ENCODE measurements at regions not wholly inside any gene's neighbourhood (a gene's known extent, or its start where the extent isn't known, plus 50 kb on each side); places are given as distances from the start of the nearest gene placed in this dataset.

DNA sequence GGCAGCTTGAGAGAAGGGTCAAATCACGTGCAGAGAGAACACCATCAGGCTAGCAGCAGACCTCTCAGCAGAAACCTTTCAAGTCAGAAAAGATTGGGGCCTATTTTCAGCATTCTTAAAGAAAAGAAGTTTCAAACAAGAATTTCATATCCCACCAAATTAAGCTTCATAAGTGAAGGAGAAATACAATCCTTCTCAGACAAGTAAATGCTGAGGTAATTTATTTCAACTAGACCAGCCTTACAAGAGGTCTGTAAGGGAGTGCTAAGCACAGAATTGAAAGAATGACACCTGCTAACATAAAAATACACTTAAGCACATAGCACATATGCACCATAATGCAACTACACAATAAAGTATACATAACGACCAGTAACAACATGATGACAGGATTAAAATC is 693.9 kb downstream of the NYAP2 start (continued):
- TF ChIP-seq, protein P1, sequence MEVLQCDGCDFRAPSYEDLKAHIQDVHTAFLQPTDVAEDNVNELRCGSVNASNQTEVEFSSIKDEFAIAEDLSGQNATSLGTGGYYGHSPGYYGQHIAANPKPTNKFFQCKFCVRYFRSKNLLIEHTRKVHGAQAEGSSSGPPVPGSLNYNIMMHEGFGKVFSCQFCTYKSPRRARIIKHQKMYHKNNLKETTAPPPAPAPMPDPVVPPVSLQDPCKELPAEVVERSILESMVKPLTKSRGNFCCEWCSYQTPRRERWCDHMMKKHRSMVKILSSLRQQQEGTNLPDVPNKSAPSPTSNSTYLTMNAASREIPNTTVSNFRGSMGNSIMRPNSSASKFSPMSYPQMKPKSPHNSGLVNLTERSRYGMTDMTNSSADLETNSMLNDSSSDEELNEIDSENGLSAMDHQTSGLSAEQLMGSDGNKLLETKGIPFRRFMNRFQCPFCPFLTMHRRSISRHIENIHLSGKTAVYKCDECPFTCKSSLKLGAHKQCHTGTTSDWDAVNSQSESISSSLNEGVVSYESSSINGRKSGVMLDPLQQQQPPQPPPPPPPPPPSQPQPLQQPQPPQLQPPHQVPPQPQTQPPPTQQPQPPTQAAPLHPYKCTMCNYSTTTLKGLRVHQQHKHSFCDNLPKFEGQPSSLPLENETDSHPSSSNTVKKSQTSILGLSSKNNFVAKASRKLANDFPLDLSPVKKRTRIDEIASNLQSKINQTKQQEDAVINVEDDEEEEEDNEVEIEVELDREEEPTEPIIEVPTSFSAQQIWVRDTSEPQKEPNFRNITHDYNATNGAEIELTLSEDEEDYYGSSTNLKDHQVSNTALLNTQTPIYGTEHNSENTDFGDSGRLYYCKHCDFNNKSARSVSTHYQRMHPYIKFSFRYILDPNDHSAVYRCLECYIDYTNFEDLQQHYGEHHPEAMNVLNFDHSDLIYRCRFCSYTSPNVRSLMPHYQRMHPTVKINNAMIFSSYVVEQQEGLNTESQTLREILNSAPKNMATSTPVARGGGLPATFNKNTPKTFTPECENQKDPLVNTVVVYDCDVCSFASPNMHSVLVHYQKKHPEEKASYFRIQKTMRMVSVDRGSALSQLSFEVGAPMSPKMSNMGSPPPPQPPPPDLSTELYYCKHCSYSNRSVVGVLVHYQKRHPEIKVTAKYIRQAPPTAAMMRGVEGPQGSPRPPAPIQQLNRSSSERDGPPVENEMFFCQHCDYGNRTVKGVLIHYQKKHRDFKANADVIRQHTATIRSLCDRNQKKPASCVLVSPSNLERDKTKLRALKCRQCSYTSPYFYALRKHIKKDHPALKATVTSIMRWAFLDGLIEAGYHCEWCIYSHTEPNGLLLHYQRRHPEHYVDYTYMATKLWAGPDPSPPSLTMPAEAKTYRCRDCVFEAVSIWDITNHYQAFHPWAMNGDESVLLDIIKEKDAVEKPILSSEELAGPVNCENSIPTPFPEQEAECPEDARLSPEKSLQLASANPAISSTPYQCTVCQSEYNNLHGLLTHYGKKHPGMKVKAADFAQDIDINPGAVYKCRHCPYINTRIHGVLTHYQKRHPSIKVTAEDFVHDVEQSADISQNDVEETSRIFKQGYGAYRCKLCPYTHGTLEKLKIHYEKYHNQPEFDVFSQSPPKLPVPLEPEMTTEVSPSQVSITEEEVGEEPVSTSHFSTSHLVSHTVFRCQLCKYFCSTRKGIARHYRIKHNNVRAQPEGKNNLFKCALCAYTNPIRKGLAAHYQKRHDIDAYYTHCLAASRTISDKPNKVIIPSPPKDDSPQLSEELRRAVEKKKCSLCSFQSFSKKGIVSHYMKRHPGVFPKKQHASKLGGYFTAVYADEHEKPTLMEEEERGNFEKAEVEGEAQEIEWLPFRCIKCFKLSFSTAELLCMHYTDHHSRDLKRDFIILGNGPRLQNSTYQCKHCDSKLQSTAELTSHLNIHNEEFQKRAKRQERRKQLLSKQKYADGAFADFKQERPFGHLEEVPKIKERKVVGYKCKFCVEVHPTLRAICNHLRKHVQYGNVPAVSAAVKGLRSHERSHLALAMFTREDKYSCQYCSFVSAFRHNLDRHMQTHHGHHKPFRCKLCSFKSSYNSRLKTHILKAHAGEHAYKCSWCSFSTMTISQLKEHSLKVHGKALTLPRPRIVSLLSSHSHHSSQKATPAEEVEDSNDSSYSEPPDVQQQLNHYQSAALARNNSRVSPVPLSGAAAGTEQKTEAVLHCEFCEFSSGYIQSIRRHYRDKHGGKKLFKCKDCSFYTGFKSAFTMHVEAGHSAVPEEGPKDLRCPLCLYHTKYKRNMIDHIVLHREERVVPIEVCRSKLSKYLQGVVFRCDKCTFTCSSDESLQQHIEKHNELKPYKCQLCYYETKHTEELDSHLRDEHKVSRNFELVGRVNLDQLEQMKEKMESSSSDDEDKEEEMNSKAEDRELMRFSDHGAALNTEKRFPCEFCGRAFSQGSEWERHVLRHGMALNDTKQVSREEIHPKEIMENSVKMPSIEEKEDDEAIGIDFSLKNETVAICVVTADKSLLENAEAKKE (CRISPR knock-in tag; IDR thresholded peaks at IDR 0.05): no peak

DNA sequence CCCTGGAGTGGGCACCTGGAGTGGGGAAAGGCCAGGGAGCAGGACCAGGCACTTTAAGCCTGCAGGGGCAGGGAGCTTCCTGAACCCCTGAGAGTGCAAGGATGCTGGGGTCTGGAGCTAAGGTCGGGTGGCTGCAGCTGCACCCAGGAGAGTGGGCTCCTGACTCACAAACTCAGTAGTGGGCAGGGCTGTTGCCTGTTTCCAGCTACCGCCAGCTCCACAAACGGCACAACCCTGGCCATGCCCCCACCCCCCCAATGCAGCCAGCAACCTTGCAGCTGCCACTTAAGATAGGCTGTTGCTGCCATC is 688.8 kb downstream of the NYAP2 start:
- Histone ChIP-seq H3K36me3 (ENCODE audit: insufficient read depth) (no peaks in the 10 kb centered on the region; the same call in 1 of the 2 replicates), H2AFZ (no peak overlapping the region), H3K4me2 (no peak overlapping the region), H3K27me3 (ENCODE audit: insufficient read depth) (no peaks in the 10 kb centered on the region), H3K27ac (ENCODE audit: low read depth) (no peak overlapping the region), H3F3A (replicated peaks; ENCODE audit: low read depth) (no peaks in the 10 kb centered on the region), H3K9me2 (ENCODE audit: insufficient read depth) (0 out of 2 replicates have a peak, but pooled peaks cover 2% of the 10 kb centered on the region), H3K4me1 (ENCODE audit: insufficient read depth) (peaks cover 5% of the 10 kb centered on the region), H3K79me2 (replicated peaks; ENCODE audit: insufficient read depth) (no peaks in the 10 kb centered on the region), H4K20me1 (replicated peaks; ENCODE audit: insufficient read depth) (no peaks in the 10 kb centered on the region), H3K4me3 (no peak overlapping the region)
- H3K4me1 Mint-ChIP-seq: peaks cover 3% of the 10 kb centered on the region; the same call in 1 of the 3 replicates
- H3K27ac Mint-ChIP-seq: no peak overlapping the region
- TF ChIP-seq, protein P2, sequence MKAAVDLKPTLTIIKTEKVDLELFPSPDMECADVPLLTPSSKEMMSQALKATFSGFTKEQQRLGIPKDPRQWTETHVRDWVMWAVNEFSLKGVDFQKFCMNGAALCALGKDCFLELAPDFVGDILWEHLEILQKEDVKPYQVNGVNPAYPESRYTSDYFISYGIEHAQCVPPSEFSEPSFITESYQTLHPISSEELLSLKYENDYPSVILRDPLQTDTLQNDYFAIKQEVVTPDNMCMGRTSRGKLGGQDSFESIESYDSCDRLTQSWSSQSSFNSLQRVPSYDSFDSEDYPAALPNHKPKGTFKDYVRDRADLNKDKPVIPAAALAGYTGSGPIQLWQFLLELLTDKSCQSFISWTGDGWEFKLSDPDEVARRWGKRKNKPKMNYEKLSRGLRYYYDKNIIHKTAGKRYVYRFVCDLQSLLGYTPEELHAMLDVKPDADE (IDR thresholded peaks at IDR 0.05): no peak
- TF ChIP-seq, protein P1 (CRISPR knock-in tag; IDR thresholded peaks at IDR 0.05): no peak
- H3K4me3 Mint-ChIP-seq: no peak overlapping the region
- peaks cover 15% of the 10 kb centered on the region; the same call in 2 of the 3 replicates for H3K36me3 Mint-ChIP-seq (ENCODE audit: low read depth)
- DNase-seq (ENCODE audit: low spot score): no peak
- peaks cover 30% of the 10 kb centered on the region for H3K9me3 Mint-ChIP-seq
- no peak for ATAC-seq
- no peaks in the 10 kb centered on the region for H3K27me3 Mint-ChIP-seq (ENCODE audit: insufficient read depth, low read depth, poor library complexity)
